22Rv1 (cell line): ENCODE measurements at regions not wholly inside any gene's neighbourhood (a gene's known extent, or its start where the extent isn't known, plus 50 kb on each side); places are given as distances from the start of the nearest gene placed in this dataset.

Experiments
- H3K27ac ChIP-seq: fragments of 450-650 bp; 2 replicates; pipeline ENCODE4 v1.5.1; 2017
- CTCF ChIP-seq: fragments of 450-650 bp; IDR thresholded peaks from 2 replicates; pipeline ENCODE4 v1.5.1; 2017; ENCODE audit warnings: mild to moderate bottlenecking
- ZFX ChIP-seq: fragments of 450-650 bp; IDR thresholded peaks from 2 replicates; pipeline ENCODE4 v1.6.1; 2017; ENCODE audit warnings: antibody characterized with exemption, borderline replicate concordance

- no peak overlapping the region for H3K27ac ChIP-seq
- no peak for TF ChIP-seq ZFX
- TF ChIP-seq CTCF, result no peak
Measured at GRCh38 chr1:99361406-99361805, 97.1 kb downstream of the PLPPR4 start.

GRCh38 chr1:99363531-99363930 lies 99.2 kb downstream of the PLPPR4 start:
- TF ChIP-seq CTCF, result no peak
- no peak for TF ChIP-seq ZFX
- no peak overlapping the region for H3K27ac ChIP-seq

GRCh38 chr1:99365141-99365540 lies 100.8 kb downstream of the PLPPR4 start:
- H3K27ac ChIP-seq, result no peak overlapping the region
- no peak for TF ChIP-seq ZFX
- TF ChIP-seq CTCF, result no peak

GRCh38 chr1:99365545-99365944 lies 101.3 kb downstream of the PLPPR4 start:
- no peak for TF ChIP-seq CTCF
- no peak for TF ChIP-seq ZFX
- H3K27ac ChIP-seq, result no peak overlapping the region

GRCh38 chr1:99369154-99369553 lies 104.9 kb downstream of the PLPPR4 start:
- TF ChIP-seq CTCF, result no peak
- TF ChIP-seq ZFX, result no peak
- H3K27ac ChIP-seq, result no peak overlapping the region

- no peak overlapping the region for H3K27ac ChIP-seq
- TF ChIP-seq ZFX (no peak), CTCF (no peak)
Measured at GRCh38 chr1:99370476-99370875, 106.2 kb downstream of the PLPPR4 start.

- no peak for TF ChIP-seq CTCF
- no peak overlapping the region for H3K27ac ChIP-seq
Measured at GRCh38 chr1:99371413-99371812, 107.1 kb downstream of the PLPPR4 start.
